ENCODE measurements at regions not wholly inside any gene's neighbourhood (a gene's known extent, or its start where the extent isn't known, plus 50 kb on each side); places are given as distances from the start of the nearest gene placed in this dataset.

GRCh38 chr5:28862137-28862859, 1823.9 kb upstream of the CDH9 start:
- no peak for DNase-seq (ENCODE audit: low spot score)
- no peak for TF ChIP-seq CTCF (IDR thresholded peaks at IDR 0.05)
- H3K27me3 Mint-ChIP-seq (ENCODE audit: low read depth) = peaks cover 18% of the 10 kb centered on the region
- H3K27ac Mint-ChIP-seq (ENCODE audit: unreplicated experiment) = no peak overlapping the region
- no peaks in the 10 kb centered on the region for H3K4me1 Mint-ChIP-seq (ENCODE audit: low read depth)
- H3K9me3 Mint-ChIP-seq (ENCODE audit: low read depth) = no peaks in the 10 kb centered on the region
- no peaks in the 10 kb centered on the region for H3K36me3 Mint-ChIP-seq (ENCODE audit: low read depth)
- no peak overlapping the region for H3K4me3 Mint-ChIP-seq (ENCODE audit: unreplicated experiment)

- peaks cover 2% of the 10 kb centered on the region for H3K4me1 Mint-ChIP-seq (ENCODE audit: low read depth)
- no peak for DNase-seq (ENCODE audit: low spot score)
- peaks cover 3% of the 10 kb centered on the region for H3K9me3 Mint-ChIP-seq (ENCODE audit: low read depth)
- H3K27ac Mint-ChIP-seq (ENCODE audit: unreplicated experiment) = no peak overlapping the region
- H3K4me3 Mint-ChIP-seq (ENCODE audit: unreplicated experiment) = no peak overlapping the region
- peaks cover 8% of the 10 kb centered on the region for H3K27me3 Mint-ChIP-seq (ENCODE audit: low read depth)
- TF ChIP-seq CTCF (IDR thresholded peaks at IDR 0.05) = no peak
- no peaks in the 10 kb centered on the region for H3K36me3 Mint-ChIP-seq (ENCODE audit: low read depth)
Measured at GRCh38 chr5:28855626-28856025, 1817.2 kb upstream of the CDH9 start.

GRCh38 chr5:28850320-28850921, 1812.0 kb upstream of the CDH9 start:
- TF ChIP-seq CTCF (IDR thresholded peaks at IDR 0.05) = no peak
- H3K27ac Mint-ChIP-seq (ENCODE audit: unreplicated experiment) = no peak overlapping the region

GRCh38 chr5:28831042-28831441, 1792.7 kb upstream of the CDH9 start:
- Mint-ChIP-seq H3K36me3 (ENCODE audit: low read depth) (no peaks in the 10 kb centered on the region), H3K9me3 (ENCODE audit: low read depth) (peaks cover under 1% of the 10 kb centered on the region), H3K4me3 (ENCODE audit: unreplicated experiment) (no peak overlapping the region), H3K4me1 (ENCODE audit: low read depth) (no peaks in the 10 kb centered on the region), H3K27me3 (ENCODE audit: low read depth) (peaks cover 7% of the 10 kb centered on the region), H3K27ac (ENCODE audit: unreplicated experiment) (no peak overlapping the region)
- TF ChIP-seq CTCF (IDR thresholded peaks at IDR 0.05) = no peak
- DNase-seq (ENCODE audit: low spot score) = no peak

More at GRCh38 chr5:28850320-28850921, 1812.0 kb upstream of the CDH9 start:
- DNase-seq (ENCODE audit: low spot score) = no peak
- no peaks in the 10 kb centered on the region for H3K27me3 Mint-ChIP-seq (ENCODE audit: low read depth)
- H3K36me3 Mint-ChIP-seq (ENCODE audit: low read depth) = no peaks in the 10 kb centered on the region
- H3K4me1 Mint-ChIP-seq (ENCODE audit: low read depth) = no peaks in the 10 kb centered on the region
- H3K9me3 Mint-ChIP-seq (ENCODE audit: low read depth) = peaks cover 3% of the 10 kb centered on the region
- H3K4me3 Mint-ChIP-seq (ENCODE audit: unreplicated experiment) = no peak overlapping the region

GRCh38 chr5:28823231-28823630, 1784.8 kb upstream of the CDH9 start:
- Mint-ChIP-seq H3K27ac (ENCODE audit: unreplicated experiment) (no peak overlapping the region), H3K9me3 (ENCODE audit: low read depth) (peaks cover 6% of the 10 kb centered on the region), H3K4me1 (ENCODE audit: low read depth) (no peaks in the 10 kb centered on the region), H3K36me3 (ENCODE audit: low read depth) (no peaks in the 10 kb centered on the region), H3K4me3 (ENCODE audit: unreplicated experiment) (no peak overlapping the region), H3K27me3 (ENCODE audit: low read depth) (no peaks in the 10 kb centered on the region)
- TF ChIP-seq CTCF (IDR thresholded peaks at IDR 0.05) = no peak
- no peak for DNase-seq (ENCODE audit: low spot score)
